ENCODE measurements at regions not wholly inside any gene's neighbourhood (a gene's known extent, or its start where the extent isn't known, plus 50 kb on each side); places are given as distances from the start of the nearest gene placed in this dataset.

GRCh38 chr1:10924030-10924429 lies 88.4 kb upstream of the TARDBP start:
- Histone ChIP-seq H2BK12ac (ENCODE audit: low read depth, low read length) (no peak overlapping the region), H3K36me3 (ENCODE audit: control insufficient read depth in 2 of 4, insufficient read depth in 4 of 4, low read length in 3 of 4) (no peaks in the 10 kb centered on the region), H3K4me3 (ENCODE audit: extremely low read depth in 1 of 4, insufficient read depth in 2 of 4, low read depth in 3 of 4, low read length in 4 of 4) (no peak overlapping the region), H2BK5ac (ENCODE audit: low read depth, low read length) (no peak overlapping the region), H3K27ac (ENCODE audit: low read depth, low read length) (no peak overlapping the region), H2BK120ac (replicated peaks; ENCODE audit: low read depth, low read length) (no peak overlapping the region), H3K23me2 (ENCODE audit: low read depth, low read length) (no peaks in the 10 kb centered on the region), H4K5ac (ENCODE audit: insufficient read length, low read depth, low read length) (no peak overlapping the region), H2BK20ac (ENCODE audit: low read length) (no peak overlapping the region), H4K20me1 (replicated peaks in 1 of 2; ENCODE audit: control insufficient read depth in 1 of 2, insufficient read depth in 2 of 2, low read length in 2 of 2) (no peaks in the 10 kb centered on the region), H4K8ac (ENCODE audit: extremely low read depth, insufficient read depth, low read length) (no peak overlapping the region), H3K79me1 (ENCODE audit: low read depth, low read length) (no peaks in the 10 kb centered on the region), H2AK5ac (ENCODE audit: low read depth, low read length) (no peak overlapping the region), H3K9ac (replicated peaks in 1 of 4; ENCODE audit: extremely low read depth in 1 of 4, low read depth in 3 of 4, low read length in 3 of 4) (no peak overlapping the region), H3K4ac (replicated peaks; ENCODE audit: insufficient read length, low read depth, low read length) (no peak overlapping the region), H3K79me2 (ENCODE audit: control insufficient read depth in 1 of 2, insufficient read depth in 2 of 2, low read length in 2 of 2) (no peaks in the 10 kb centered on the region), H2AFZ (ENCODE audit: low read length) (no peak overlapping the region), H3K9me3 (ENCODE audit: insufficient read depth in 2 of 2, low read depth in 1 of 2, low read length in 1 of 2) (peaks cover 6 to 9% of the 10 kb centered on the region in 2 experiments; a peak in 3 of 4 replicates), H3K4me2 (ENCODE audit: insufficient read depth in 1 of 2, low read depth in 2 of 2, low read length in 2 of 2) (no peak overlapping the region), H3K4me1 (replicated peaks in 1 of 4; ENCODE audit: control insufficient read depth in 3 of 4, insufficient read depth in 4 of 4, low read length in 3 of 4) (no peaks in the 10 kb centered on the region), H4K91ac (replicated peaks; ENCODE audit: insufficient read length, low read length) (no peak overlapping the region), H2BK15ac (ENCODE audit: low read length) (no peak overlapping the region), H3K14ac (ENCODE audit: insufficient read length) (no peak overlapping the region), H3K56ac (replicated peaks; ENCODE audit: insufficient read length, low read depth, low read length) (no peak overlapping the region), H3K23ac (ENCODE audit: insufficient read length) (no peak overlapping the region), H3K27me3 (replicated peaks in 1 of 4; ENCODE audit: control insufficient read depth in 3 of 4, extremely low read depth in 1 of 4, insufficient read depth in 3 of 4, low read length in 3 of 4) (peaks cover 0 to 2% (median 0%) of the 10 kb centered on the region in 4 experiments; a peak in 1 of 7 replicates), H3K18ac (ENCODE audit: extremely low read depth, low read length) (no peak overlapping the region)
- FAIRE-seq (no peak), DNase-seq (ENCODE audit: low read depth in 1 of 2, low spot score in 2 of 2) (no peak)
- WGBS, 2 experiments (ENCODE audit: extremely low coverage in 1 of 2, insufficient coverage in 1 of 2, insufficient read length in 1 of 2, insufficient replicate concordance in 2 of 2, low coverage in 1 of 2, low lambda C conversion rate in 2 of 2, missing lambda C conversion rate in 1 of 2), result 92% methylated on average over 4 of the region's 4 CpGs; no CpG with 5 or more reads in 1 of the 2 experiments
- ChIA-PET POLR2A (ENCODE audit: partially characterized antibody) (no interaction called here), CTCF (ENCODE audit: partially characterized antibody) (interaction anchor here (0.8 to 1.0 kb wide), 3 partner anchors 9 to 429 kb away, joined by 3 to 5 read pairs (median 3); no protein-coding TSS in a partner anchor)
- TF ChIP-seq POLR2AphosphoS5 (IDR thresholded peaks at IDR 0.05; ENCODE audit: low read depth, low read length), result no peak
- TF ChIP-seq BACH1 (IDR thresholded peaks at IDR 0.05; ENCODE audit: low read length), result no peak
- TF ChIP-seq PHF8 (conservative IDR thresholded peaks at IDR 0.05; ENCODE audit: low read depth, low read length), result no peak
- no peak for TF ChIP-seq CHD2 (IDR thresholded peaks at IDR 0.05; ENCODE audit: low read length)
- TF ChIP-seq ASH2L (IDR thresholded peaks at IDR 0.05; ENCODE audit: low read length), result no peak
- no peak for TF ChIP-seq NRF1 (IDR thresholded peaks at IDR 0.05; ENCODE audit: low read depth, low read length)
- no peak for TF ChIP-seq EGR1 (IDR thresholded peaks at IDR 0.05; ENCODE audit: borderline replicate concordance, low read depth, low read length)
- no peak for TF ChIP-seq CBX8 (IDR thresholded peaks at IDR 0.05; ENCODE audit: borderline replicate concordance, low read depth, low read length)
- TF ChIP-seq TCF12 (IDR thresholded peaks at IDR 0.05; ENCODE audit: low read depth, low read length), result no peak
- TF ChIP-seq SRF (IDR thresholded peaks at IDR 0.05; ENCODE audit: low read depth, low read length), result no peak
- TF ChIP-seq EZH2 (IDR thresholded peaks at IDR 0.05; ENCODE audit: low read depth, low read length, severe bottlenecking), result no peak
- no peak for TF ChIP-seq SIRT6 (IDR thresholded peaks at IDR 0.05; ENCODE audit: low read length)
- TF ChIP-seq BRCA1 (IDR thresholded peaks at IDR 0.05; ENCODE audit: low read depth, low read length), result no peak
- TF ChIP-seq HDAC2 (IDR thresholded peaks at IDR 0.05; ENCODE audit: borderline replicate concordance in 1 of 2, low read depth in 2 of 2, low read length in 2 of 2), result no peak
- TF ChIP-seq NANOG (IDR thresholded peaks at IDR 0.05; ENCODE audit: insufficient read depth, low read depth, low read length, poor library complexity, severe bottlenecking), result no peak
- TF ChIP-seq TEAD4 (IDR thresholded peaks at IDR 0.05; ENCODE audit: low read depth, low read length), result no peak

All from H1 (cell line).